ENCODE measurements at regions not wholly inside any gene's neighbourhood (a gene's known extent, or its start where the extent isn't known, plus 50 kb on each side); places are given as distances from the start of the nearest gene placed in this dataset.
"Not testable (repeated sequence)": the region's sequence is repeated elsewhere in the genome, so short reads cannot be mapped to it uniquely, and the experiment has no call there.

GRCh38 chrX:44774066-44774465, 69.8 kb upstream of the DUSP21 start:
- TF ChIP-seq, protein P1, sequence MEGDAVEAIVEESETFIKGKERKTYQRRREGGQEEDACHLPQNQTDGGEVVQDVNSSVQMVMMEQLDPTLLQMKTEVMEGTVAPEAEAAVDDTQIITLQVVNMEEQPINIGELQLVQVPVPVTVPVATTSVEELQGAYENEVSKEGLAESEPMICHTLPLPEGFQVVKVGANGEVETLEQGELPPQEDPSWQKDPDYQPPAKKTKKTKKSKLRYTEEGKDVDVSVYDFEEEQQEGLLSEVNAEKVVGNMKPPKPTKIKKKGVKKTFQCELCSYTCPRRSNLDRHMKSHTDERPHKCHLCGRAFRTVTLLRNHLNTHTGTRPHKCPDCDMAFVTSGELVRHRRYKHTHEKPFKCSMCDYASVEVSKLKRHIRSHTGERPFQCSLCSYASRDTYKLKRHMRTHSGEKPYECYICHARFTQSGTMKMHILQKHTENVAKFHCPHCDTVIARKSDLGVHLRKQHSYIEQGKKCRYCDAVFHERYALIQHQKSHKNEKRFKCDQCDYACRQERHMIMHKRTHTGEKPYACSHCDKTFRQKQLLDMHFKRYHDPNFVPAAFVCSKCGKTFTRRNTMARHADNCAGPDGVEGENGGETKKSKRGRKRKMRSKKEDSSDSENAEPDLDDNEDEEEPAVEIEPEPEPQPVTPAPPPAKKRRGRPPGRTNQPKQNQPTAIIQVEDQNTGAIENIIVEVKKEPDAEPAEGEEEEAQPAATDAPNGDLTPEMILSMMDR (IDR thresholded peaks at IDR 0.05) = not testable (repeated sequence)
- TF ChIP-seq POLR2A (IDR thresholded peaks at IDR 0.05) = not testable (repeated sequence)

Measured in adrenal gland (tissue), 5 donors.